Head of caudate nucleus (tissue), 42 donors: ENCODE measurements at regions not wholly inside any gene's neighbourhood (a gene's known extent, or its start where the extent isn't known, plus 50 kb on each side); places are given as distances from the start of the nearest gene placed in this dataset.
A peak's percentile ranks its signal among the peaks of the same experiment; 100 is the strongest.
"Not testable (repeated sequence)": the region's sequence is repeated elsewhere in the genome, so short reads cannot be mapped to it uniquely, and the experiment has no call there.

Experiments
- DNase-seq, 42 donors: peaks; one replicate each; pipeline versions ENCODE4 v3.0.0 to v3.0.0-alpha.2; 2020 to 2021; ENCODE audit warnings: mixed read lengths in 7 of 42
- intact Hi-C: fragments of 100-400 bp; cut with DNase I; formaldehyde crosslinking; loops from one replicate; pipeline ENCODE4 v1.15.0; 2022

DNA sequence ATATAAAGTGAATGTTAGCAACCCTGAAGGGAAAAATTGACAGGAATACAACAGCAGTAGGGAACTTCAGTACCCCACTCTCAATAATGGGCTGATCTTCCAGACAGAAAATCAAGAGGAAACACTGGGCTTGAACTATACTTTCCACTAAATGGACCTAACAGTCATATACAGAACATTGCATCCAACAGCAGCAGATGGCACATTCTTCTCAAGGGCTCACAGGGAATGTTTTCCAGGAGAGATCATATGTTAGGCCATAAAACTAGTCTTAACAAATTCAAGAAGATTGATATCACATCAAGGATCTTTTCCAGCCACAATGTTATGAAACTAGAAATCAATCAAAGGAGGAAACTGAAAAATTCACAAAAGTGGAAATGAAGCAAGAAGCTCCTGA is 252.1 kb downstream of the GADD45G start:
- intact Hi-C loops, result not testable (repeated sequence)

DNA sequence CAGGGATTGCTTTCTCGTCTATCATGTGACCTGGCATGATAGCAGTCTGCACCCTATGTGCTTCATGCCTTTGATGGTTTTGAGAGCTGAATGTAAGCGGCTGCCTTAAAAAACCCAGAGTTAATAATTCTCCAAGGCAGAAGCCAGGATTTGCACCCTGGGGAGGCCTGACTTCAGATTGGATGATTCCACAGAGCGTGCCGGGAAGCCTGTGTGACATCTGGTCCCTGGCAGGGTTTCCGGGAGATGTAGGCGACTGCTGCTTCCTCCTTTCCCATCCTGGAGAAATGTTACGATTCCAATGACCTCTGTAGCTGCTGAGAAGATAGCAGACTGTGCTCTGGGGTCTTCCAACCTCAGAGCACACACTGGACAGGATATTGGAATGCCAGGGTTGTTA is 255.0 kb downstream of the GADD45G start:
- DNase-seq, result peak in 1 of 42 donors; percentile 13
- intact Hi-C loops, result not testable (repeated sequence)

More for the DNA sequence above, 252.1 kb downstream of the GADD45G start:
- not testable (repeated sequence) for DNase-seq

DNA sequence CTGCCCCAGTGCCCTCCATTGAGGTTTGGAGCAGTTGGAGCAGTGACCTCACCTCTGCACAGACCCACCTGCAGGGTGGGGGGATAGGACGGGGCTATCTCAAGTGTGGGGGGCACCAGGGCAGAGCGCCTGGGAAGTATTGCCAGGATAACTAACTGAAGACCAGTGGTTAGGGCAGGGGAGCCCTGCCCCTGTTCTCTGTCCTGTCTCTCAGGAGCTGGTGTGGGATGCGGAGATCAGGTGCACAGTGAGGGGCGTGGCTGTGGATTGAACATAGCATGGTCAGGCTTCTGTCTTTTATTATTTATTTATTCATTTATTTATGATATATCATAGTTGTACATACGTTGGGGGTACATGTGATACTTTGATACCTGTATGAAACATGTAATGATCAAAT is 256.6 kb downstream of the GADD45G start:
- intact Hi-C loops, result not testable (repeated sequence)
- peak in 1 of 42 donors; percentile 5 for DNase-seq

DNA sequence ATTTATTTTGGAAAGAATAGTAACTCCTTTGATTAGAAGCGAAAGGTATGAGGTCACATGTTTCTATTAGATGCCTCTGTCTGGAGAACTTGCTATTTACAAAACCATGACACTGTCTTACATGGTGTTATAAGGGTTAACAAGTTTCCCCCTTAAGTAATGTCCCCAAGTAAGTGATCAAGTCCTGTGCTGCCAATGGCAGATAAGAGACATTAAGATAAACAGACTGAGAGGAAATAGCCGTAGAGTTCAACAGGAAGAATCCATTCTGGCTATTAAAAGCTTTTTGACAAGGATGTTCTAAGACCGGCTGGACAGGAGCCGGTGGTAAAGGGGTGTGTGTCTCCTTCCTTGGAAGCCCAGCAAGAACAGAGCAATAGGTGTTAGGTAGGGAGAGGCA is 257.5 kb downstream of the GADD45G start:
- peak in 1 of 42 donors; percentile 15 for DNase-seq
- intact Hi-C loops, result no loop called here

DNA sequence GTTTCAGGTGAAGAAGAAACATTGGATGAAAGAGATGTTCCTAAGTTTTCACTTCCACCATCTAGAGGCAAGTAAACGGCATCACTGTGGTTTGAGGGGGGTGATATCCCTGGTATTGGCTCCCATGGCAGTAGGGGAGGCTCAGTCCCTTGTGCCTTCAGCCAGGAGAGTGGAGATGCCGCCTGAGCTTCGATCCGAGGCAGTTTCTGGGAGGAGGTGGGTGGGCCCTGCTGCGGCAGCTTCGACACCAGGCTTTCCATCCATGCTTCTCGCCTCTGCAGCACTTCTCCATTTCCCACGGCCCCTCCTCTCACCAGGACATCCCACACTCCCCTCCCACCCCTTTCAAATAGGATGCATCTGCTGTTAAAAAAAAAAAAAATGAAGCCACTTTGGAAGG is 258.3 kb downstream of the GADD45G start:
- intact Hi-C loops, result no loop called here
- peak in 2 of 42 donors; percentile 15 to 20 for DNase-seq

DNA sequence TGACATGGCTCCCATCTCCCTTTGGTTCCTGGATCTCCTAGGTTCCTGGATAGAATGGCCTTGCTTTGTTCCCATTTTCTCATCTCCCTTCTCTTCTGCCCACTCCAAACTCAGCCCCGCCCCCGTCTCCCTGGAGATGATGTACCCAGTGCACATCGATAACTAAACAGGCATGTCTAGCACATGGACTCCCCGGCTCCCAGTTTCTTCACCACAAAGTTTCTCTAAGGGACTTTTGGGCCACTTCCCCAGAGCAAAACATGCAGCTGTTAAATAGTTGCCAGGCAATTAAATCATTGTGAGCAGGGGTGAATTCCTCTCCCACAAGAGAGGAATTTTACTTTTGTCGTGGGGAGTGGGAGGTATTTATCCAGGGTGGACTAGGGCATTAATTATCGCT is 259.0 kb downstream of the GADD45G start:
- intact Hi-C loops, result no loop called here
- DNase-seq, result peak in 1 of 42 donors; percentile 31

DNA sequence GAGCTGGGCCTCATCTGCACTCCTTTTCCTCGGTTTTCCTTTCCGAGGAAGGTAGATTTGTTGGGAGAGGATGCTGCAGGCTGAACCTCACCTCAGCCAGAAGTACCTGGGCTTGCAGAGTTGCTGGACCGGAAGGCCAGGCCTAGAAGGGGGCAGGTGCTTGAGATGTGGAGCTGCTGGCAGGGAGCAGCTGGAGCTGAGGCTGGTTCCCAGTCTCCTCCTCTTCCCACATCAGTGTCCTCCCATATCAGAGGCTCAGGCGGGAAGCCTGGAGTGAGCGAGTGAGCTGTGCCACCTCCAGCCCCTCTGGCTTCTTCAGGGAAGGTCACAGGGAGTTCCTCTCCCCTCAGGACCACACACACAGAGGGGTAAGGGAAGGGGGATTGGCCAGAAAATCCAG is 259.4 kb downstream of the GADD45G start:
- DNase-seq, result peak in 1 of 42 donors; percentile 16
- intact Hi-C loops, result no loop called here

DNA sequence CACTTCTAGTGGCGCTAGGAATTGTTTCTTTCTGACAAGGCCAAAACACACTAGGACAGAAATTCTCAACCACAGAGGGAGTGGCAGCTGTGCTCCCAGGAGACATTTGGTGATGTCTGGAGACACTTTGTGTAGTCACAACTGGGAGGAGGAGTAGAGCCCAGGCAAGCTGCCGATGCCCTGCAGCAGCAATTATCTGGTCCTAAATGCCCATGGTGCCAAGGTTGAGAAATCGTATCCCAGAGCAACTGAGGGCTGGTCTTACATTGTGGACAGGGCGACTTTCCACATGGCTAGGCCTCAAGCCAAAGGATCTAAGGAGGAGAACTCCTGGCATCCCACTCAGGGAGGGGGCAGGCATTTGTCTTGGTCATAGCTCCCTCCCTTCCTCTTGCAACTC is 259.9 kb downstream of the GADD45G start:
- DNase-seq, result peak in 1 of 42 donors; percentile 13
- intact Hi-C loops, result no loop called here

DNA sequence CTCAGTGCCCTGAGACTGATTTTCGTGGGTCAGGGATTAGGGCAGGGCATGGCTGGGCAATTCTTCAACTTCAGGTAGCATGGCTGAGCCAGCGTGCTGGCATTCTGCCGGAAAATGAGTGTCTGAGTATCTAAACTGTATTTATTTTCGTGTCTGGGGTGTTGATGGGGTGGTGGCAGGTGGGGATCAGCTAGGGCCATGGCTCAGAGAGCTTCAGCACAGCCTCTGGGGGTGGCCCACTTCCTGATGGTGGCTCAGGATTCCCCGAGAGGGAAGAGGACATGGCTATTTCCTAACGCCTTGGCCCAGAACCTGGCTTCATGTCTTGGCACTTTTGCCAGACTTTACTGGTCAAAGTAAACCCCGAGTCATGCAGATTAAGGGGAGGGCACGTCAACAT is 260.5 kb downstream of the GADD45G start:
- intact Hi-C loops, result no loop called here
- peak in 2 of 42 donors; percentile 1 to 19 for DNase-seq

DNA sequence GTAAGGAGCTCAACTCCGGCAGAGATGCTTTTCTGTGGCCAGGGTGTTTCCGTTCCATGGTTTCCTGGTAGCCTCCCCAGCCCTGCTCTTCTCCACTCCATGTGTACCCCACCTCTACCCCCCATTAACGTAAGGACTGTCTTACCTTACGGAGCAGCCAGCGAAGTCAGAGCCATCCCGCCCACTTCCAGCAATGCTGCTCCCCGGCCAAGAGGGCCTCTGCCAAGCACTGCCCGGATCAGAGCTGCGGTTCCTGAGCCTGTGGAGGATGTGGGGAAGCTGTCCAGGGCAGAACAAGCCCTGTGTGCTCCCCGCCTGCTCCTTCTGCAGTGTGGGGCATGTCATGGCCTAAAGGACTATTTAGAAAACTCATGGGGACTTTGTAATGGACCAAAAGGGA is 261.2 kb downstream of the GADD45G start:
- peak in 2 of 42 donors; percentile 16 to 27 for DNase-seq
- intact Hi-C loops, result no loop called here

DNA sequence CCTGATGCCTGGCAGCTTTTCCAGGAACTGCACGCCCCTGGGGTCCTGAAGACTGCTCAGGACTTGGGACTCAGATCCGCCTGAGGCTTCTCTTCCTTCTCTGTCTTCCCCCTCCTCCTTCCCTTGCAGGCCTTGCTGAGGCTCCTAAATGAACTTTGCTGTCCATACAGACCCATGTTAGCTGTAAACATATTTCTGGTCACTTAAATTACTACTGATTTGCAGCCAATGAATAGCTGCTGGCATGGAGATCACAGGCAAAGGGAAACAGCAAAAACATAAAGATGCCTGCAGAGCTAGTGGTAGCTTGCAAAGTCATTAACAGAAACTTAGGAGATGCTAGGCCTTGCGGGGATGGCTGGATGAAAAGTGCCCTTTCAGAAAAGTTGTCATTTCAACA is 261.9 kb downstream of the GADD45G start:
- intact Hi-C loops, result no loop called here
- DNase-seq, result peak in 3 of 42 donors; percentile 2 to 30 (median 22)

DNA sequence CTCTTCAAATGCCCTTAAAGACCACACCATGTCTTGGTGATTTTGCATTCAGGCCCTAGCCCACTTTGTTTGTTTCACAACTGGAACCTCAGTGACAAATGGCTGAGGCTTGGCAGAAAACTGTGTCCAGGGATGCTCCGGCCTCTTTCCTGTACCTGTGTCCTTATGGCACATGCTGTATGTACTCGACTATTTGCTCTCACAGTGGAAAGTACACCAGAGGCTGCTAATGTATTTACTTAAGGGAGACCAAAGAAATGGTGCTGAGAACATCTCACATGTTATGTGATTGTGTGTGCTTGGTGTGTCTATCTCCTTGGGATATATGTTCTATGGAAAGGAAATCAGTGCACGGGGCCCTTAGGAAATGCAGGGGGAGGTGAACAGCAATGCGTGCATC is 263.3 kb downstream of the GADD45G start:
- intact Hi-C loops, result no loop called here
- peak in 1 of 42 donors; percentile 16 for DNase-seq

DNA sequence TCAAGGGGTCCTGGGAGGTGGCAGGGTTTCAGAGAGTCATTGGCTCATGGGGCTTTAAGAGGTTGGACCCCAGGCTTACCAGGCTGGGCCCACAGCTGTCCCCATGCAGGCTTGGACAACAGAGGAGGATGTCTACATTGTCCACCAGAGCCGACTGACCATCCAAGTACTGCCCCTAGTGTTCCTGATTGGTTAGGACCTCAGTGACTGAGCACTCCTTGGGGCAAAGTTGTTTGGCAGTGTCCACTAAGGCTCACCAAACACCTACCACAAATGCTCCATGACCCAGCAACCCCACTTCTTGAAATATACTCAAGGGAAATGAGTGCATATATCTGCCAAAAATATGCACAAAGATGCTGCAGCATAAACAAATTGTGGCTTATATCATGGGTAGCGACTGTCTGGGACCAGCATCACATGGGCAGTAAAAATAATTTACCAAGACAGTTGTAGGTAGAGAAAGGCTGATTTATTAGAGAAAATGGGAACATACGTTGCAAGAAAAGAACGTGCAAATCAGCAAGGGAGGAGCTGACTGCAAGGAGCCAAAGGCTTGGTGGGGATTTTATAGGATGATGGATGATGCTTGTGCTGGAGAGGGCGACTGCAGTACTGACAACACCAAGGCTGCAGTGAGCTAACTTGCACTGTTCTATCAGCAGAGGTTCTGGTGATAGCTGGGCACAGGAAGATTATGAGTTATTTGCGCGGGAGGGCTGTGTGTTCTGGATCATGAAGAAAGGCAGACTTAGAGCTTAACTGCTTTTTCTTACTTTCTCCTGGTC is 265.2 kb downstream of the GADD45G start:
- peak in 9 of 42 donors; percentile 3 to 25 (median 6) for DNase-seq

DNA sequence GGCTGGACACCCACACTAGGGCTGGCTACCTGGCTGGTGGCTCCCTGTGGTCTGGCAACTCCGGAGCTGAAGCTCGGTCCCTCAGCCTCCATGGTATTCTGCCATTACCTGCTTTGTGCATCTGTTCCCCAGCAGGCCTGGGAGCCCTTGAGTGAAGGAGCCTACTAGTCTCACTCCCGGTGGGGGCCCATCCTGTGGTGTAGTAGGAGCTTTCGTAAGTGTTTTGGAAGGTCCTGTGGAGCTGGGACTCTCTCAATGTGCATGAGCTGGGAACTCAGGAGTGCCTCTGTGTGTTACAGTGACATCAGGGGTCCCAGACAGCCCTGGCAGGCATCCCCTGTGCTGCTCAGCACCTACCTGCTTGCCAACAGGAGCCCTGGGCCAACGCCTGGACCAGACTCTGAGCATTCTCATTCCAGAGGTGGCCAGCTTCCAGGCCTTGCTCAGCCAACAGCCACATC is 267.1 kb downstream of the GADD45G start:
- peak in 9 of 42 donors; percentile 5 to 37 (median 20) for DNase-seq
- intact Hi-C loops, result no loop called here

More for the DNA sequence above, 265.2 kb downstream of the GADD45G start:
- intact Hi-C loops, result no loop called here

DNA sequence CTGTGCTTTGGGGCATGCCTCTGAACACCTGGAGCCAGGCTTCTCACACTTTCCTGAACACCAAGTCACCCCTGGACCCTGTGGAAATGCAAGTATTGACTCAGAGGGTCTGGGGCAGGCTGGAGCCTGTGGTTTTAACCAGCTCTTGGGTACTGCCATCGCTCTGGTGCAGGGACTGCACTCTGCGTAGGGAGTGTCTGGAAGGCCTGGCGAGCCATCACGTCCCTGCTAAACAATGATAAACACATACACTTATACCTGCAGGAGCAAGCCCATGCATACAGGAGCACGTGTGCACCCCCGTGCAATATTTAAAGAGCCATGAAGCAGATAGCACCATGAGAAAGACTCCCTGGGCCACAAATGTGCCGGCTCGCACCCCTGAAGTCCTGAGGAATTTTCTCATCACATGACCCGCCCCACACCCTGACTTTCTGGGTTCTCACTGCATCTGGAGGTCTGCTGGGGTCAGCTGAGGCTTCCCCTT is 267.7 kb downstream of the GADD45G start:
- intact Hi-C loops, result no loop called here
- DNase-seq, result peak in 7 of 42 donors; percentile 2 to 30 (median 9)

DNA sequence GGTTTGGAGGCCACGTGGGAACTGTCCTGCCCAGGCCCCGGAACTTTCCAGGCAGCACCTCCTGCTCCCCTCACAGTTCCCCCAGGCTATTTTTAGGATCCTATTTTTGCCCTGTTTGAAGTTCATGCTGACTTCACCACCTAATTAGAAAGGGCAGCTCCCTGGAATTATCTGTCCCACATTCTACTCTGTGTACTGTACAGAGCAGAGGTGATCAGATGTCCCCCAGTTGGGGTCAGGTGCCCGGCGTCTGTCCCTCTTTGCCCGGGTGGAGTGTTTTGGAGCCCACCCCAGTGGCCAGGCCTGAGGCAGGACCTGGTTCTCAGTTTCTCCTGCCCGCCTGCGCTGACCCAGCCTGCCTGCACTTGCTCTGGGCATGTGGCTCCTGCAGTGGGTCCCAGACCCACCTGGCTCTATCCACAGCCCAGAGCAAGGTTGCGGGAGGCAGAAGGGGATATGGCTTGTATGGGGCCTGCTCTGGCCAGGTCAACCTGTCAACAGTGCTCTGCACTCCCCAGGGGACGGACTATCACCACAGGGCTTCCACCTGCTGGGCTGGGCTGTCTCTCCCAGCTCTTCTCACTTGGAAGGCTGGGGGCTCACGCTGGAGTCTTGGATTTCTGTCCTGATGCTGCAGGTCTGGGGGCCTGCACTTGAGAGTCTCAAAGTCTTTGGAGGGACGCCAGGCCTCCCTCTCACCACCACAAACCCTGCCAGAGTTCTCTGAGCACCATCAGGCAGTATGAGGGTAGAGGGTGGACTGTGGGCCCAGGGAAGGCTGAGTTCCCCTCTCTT is 268.3 kb downstream of the GADD45G start:
- DNase-seq, result peak in 11 of 42 donors; percentile 6 to 38 (median 16)
- intact Hi-C loops, result no loop called here

DNA sequence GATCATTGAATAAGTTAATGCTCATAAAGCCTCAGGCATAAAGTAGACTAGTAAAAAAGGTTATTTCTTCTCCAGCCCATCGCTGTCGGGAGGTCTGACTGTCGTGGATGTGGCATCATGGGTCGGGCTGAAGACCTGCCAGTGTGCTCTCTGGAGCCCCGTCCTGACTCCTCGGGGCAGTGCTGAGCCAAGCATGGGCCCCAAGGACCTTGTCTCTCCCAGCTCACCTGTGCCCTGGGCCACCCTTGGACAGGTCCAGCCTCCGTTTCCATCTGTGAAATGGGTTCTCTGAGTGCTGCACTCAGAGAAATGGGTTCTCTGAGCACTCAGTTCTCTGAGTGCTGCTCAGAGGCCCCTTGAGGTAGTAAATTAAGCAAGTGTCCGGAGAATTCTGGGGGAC is 269.0 kb downstream of the GADD45G start:
- DNase-seq, result peak in 10 of 42 donors; percentile 5 to 28 (median 8)
- intact Hi-C loops, result no loop called here

DNA sequence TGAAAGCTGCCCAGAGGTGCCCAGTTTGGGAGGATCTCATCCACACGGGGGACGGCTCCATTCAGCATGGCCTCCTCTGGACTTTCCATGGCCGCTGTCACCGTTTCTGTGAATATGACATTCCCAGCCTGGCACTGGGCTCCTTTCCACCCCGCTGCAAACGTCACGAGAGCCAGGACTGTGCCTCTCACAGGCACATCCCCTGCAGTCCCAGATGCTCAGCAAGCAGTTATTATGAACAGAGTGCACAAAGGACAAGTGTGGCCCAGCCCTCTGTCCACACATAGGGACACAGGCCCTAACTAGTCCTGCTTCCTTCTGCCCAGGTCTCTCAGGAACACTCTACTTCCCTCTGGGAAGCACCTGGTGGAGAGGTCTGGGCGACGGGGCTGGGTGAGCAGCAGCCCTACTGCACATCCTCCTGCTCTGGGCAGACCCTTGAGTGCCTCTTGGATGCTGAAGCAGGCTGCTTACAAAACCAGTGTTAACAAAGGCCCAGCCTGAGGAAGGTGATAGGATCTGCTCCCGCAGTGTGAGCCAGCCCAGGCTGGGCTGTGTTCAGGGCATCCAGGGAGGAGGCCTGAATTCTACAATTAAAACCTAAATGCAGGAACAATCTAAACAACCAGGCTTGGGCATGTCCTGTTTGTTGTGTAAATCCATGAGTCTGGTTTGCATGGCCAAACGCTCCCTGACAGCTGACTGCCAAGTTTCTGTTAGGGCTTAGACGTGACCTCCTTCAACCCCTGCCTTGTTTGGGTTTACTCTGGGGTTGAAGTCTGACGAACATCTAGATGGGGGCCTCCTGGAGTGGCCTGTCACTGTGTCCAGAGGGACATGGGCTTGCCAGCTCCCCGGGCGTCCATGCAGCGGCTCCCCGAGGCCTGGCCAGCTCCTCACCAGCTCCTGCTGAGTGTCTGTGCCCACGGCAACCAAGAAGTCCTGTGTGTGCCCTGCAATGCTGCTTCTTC is 269.8 kb downstream of the GADD45G start:
- DNase-seq, result peak in 15 of 42 donors; percentile 3 to 44 (median 25)
- intact Hi-C loops, result no loop called here
